ENCODE measurements at regions not wholly inside any gene's neighbourhood (a gene's known extent, or its start where the extent isn't known, plus 50 kb on each side); places are given as distances from the start of the nearest gene placed in this dataset.
"Not testable (repeated sequence)": the region's sequence is repeated elsewhere in the genome, so short reads cannot be mapped to it uniquely, and the experiment has no call there.

DNA sequence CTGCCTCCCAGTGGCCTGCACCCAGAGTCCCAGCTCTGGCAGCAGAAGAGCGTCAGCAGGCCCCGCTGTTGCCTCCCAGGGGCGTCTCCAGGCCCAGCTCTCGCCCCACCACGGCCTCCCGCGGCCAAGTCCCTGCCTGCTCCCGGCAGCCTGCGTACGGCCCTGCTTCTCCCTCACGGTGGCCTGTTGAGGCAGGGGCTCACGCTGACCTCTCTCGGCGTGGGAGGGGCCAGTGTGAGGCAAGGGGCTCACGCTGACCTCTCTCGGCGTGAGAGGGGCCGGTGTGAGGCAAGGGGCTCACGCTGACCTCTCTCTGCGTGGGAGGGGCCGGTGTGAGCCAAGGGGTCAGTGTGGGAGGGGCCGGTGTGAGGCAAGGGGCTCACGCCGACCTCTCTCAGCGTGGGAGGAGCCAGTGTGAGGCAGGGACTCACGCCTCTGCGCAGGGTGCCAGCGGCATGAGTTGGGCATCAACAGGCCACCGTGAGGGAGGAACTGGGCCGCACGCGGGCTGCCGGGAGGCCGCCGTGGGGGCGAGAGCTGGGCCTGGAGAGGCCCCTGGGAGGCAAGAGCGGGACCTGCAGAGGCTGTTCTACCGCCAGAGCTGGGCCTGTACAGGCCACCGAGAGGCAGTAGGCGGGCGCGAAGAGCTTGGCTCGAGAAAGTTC lies 254.1 kb upstream of the NUPR2 start:
- TF ChIP-seq, protein P1, sequence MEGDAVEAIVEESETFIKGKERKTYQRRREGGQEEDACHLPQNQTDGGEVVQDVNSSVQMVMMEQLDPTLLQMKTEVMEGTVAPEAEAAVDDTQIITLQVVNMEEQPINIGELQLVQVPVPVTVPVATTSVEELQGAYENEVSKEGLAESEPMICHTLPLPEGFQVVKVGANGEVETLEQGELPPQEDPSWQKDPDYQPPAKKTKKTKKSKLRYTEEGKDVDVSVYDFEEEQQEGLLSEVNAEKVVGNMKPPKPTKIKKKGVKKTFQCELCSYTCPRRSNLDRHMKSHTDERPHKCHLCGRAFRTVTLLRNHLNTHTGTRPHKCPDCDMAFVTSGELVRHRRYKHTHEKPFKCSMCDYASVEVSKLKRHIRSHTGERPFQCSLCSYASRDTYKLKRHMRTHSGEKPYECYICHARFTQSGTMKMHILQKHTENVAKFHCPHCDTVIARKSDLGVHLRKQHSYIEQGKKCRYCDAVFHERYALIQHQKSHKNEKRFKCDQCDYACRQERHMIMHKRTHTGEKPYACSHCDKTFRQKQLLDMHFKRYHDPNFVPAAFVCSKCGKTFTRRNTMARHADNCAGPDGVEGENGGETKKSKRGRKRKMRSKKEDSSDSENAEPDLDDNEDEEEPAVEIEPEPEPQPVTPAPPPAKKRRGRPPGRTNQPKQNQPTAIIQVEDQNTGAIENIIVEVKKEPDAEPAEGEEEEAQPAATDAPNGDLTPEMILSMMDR (IDR thresholded peaks at IDR 0.05; ENCODE audit: extremely low read depth in 1 of 2, insufficient read depth in 1 of 2, low read depth in 1 of 2, low read length in 2 of 2): not testable (repeated sequence)
- TF ChIP-seq EZH2 (IDR thresholded peaks at IDR 0.05; ENCODE audit: borderline replicate concordance, low read depth, low read length, severe bottlenecking): not testable (repeated sequence)
- TF ChIP-seq, protein P2, sequence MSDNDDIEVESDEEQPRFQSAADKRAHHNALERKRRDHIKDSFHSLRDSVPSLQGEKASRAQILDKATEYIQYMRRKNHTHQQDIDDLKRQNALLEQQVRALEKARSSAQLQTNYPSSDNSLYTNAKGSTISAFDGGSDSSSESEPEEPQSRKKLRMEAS (IDR thresholded peaks at IDR 0.05; ENCODE audit: insufficient read depth, insufficient read length): not testable (repeated sequence)
